Heart right ventricle (tissue), 16 donors: ENCODE measurements at regions not wholly inside any gene's neighbourhood (a gene's known extent, or its start where the extent isn't known, plus 50 kb on each side); places are given as distances from the start of the nearest gene placed in this dataset.

ENCODE experiments used
- ATAC-seq, 8 donors: fragments of 200-7000 bp; cut with Tn5 transposase; one replicate each; pipeline ENCODE4 v1.9.1; 2020; ENCODE audit warnings: mild to moderate bottlenecking in 8 of 8, moderate library complexity in 8 of 8, moderate number of reproducible peaks in 1 of 8
- DNase-seq, 2 donors: peaks; one replicate each; pipeline ENCODE4 v3.0.0-alpha.2; 2020
- H3K27ac ChIP-seq, 10 donors: fragments of 200-600 bp; sonication (generic) in 2 of 10; one replicate each; pipeline versions ENCODE4 v1.5.0 to v1.8.0; 2020 to 2022; ENCODE audit warnings: mild to moderate bottlenecking in 3 of 10
- H3K27me3 ChIP-seq, 7 donors: fragments of 200-600 bp; one replicate each; pipeline ENCODE4 v1.8.0; 2021 to 2022; ENCODE audit warnings: mild to moderate bottlenecking in 2 of 7
- H3K36me3 ChIP-seq, 9 donors: fragments of 200-600 bp; sonication (generic) in 1 of 9; one replicate each; pipeline versions ENCODE4 v1.5.0 to v1.8.0; 2020 to 2022; ENCODE audit warnings: mild to moderate bottlenecking in 2 of 9
- H3K4me1 ChIP-seq, 9 donors: fragments of 200-600 bp; sonication (generic) in 1 of 9; one replicate each; pipeline versions ENCODE4 v1.5.0 to v1.8.0; 2020 to 2022; ENCODE audit warnings: mild to moderate bottlenecking in 4 of 9
- H3K4me3 ChIP-seq, 10 donors: fragments of 200-600 bp; sonication (generic) in 2 of 10; one replicate each; pipeline versions ENCODE4 v1.5.0 to v1.8.0; 2020 to 2022; ENCODE audit warnings: mild to moderate bottlenecking in 7 of 10, moderate library complexity in 2 of 10
- H3K9me3 ChIP-seq, 11 donors: fragments of 200-600 bp in 10 of 11; sonication (generic) in 2 of 11; one replicate each; pipeline versions ENCODE4 v1.5.0 to v1.8.0; 2013 to 2022; ENCODE audit warnings: mild to moderate bottlenecking in 2 of 11, control low read depth in 1 of 11, moderate library complexity in 1 of 11
- WGBS, 2 donors: extraction: QIAGEN DNeasy Blood & Tissue Kit; methylation state at CpG; one replicate each; pipeline ENCODE4 v1.1.7; 2013; ENCODE audit warnings: inconsistent platforms in 1 of 2; 5-methylcytosine and 5-hydroxymethylcytosine counted together
- intact Hi-C, 10 donors: fragments of 100-400 bp; cut with DNase I; formaldehyde crosslinking; loops; one replicate each; pipeline versions ENCODE4 v1.11.1 to v1.14.2; 2022
- TF ChIP-seq, protein P1 (sequence below), 9 donors: fragments of 200-600 bp; sonication (generic) in 2 of 9; IDR thresholded peaks; one replicate each; pipeline versions ENCODE4 v1.5.0 to v1.8.0; 2021 to 2022; ENCODE audit warnings: antibody characterized with exemption in 9 of 9, mild to moderate bottlenecking in 5 of 9, moderate library complexity in 1 of 9
- donor health status: Arrhythmogenic right ventricular cardiomyopathy.
- donor health status: ischemic (EF 13 %, LVEDD 7.1; RV severe dilation, severe dysfunction).
- donor health status: healthy with polysubstance abuse.
- donor health status: DM: no; HTN: yes; CAD: no.
- donor health status: DM: no; HTN: no; CAD: no.
- donor health status: ischemic (EF 25% LVEDD 6.9; RV normal size, moderate dysfunction).
- donor health status: ischemic (EF 25% LVEDD 5.7; RV mildly dilated, moderate dysfunction).
- donor health status: healthy.
- donor health status: DM: yes; HTN: yes; CAD: no.
- donor health status: Ischemic cardiomyopathy.
- donor health status: ischemic (EF 35%, LVEDD 5.7; RV mildly dilated, moderate dysfunction).
- donor health status: nonischemic (EF 11% LVEDD 7.7; RV severe dilation, severe dysfunction).
- donor health status: DM: yes; HTN: yes; CAD: no.
- donor health status: PGD.
- donor health status: ischemic (EF 29% LVEDD 5.4; RV normal size, mild dysfunction).
- donor health status: nonischemic (EF 23%, LVEDD 6.1; RV moderate dilation, normal function).

DNA sequence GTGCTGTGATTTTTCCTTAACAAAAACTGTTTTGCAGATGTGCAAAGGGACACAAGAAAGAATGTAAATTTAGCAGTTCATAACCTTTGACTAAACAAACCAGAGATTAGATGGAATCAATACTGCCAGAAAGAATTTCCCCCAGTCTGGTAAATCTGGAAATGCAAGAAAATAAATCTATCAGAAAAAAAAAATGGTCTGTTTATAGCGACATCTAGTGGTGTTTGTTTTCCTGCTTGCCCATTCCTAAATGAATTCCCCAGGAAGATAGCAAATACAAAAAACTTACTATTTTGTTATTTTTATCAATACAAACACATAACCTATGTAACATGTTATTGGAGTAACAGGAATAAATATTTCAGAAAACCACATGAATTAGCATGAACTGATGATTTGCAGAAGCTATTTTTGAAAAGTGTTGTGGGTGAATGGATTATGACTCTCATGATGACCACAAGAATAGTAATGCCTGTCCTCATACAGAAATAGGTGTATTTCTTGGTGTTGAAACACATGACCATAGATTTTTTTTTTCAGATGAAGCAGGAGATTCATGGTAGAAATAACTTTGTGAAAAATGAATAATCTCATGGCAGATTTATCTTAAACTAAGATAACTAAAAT is 1703.8 kb downstream of the MAT2B start:
- Histone ChIP-seq H3K27me3 (peaks cover 0 to 5% (median 0%) of the 10 kb centered on the region in 7 donors), H3K36me3 (no peaks in the 10 kb centered on the region), H3K9me3 (no peaks in the 10 kb centered on the region), H3K4me1 (no peaks in the 10 kb centered on the region), H3K4me3 (no peak overlapping the region), H3K27ac (no peak overlapping the region)
- WGBS, 2 donors: 0% methylated on average over 1 of the region's 1 CpG
- intact Hi-C loops: loop anchor here in 7 of 10 donors (5.0 to 10.0 kb wide), 4 partner anchors 1194 to 1644 kb away; no protein-coding TSS in a partner anchor
- ATAC-seq: no peak
- TF ChIP-seq, protein P1, sequence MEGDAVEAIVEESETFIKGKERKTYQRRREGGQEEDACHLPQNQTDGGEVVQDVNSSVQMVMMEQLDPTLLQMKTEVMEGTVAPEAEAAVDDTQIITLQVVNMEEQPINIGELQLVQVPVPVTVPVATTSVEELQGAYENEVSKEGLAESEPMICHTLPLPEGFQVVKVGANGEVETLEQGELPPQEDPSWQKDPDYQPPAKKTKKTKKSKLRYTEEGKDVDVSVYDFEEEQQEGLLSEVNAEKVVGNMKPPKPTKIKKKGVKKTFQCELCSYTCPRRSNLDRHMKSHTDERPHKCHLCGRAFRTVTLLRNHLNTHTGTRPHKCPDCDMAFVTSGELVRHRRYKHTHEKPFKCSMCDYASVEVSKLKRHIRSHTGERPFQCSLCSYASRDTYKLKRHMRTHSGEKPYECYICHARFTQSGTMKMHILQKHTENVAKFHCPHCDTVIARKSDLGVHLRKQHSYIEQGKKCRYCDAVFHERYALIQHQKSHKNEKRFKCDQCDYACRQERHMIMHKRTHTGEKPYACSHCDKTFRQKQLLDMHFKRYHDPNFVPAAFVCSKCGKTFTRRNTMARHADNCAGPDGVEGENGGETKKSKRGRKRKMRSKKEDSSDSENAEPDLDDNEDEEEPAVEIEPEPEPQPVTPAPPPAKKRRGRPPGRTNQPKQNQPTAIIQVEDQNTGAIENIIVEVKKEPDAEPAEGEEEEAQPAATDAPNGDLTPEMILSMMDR (IDR thresholded peaks at IDR 0.05): peak in 7 of 9 donors; percentile 57 to 72 (median 65)
- no peak for DNase-seq

DNA sequence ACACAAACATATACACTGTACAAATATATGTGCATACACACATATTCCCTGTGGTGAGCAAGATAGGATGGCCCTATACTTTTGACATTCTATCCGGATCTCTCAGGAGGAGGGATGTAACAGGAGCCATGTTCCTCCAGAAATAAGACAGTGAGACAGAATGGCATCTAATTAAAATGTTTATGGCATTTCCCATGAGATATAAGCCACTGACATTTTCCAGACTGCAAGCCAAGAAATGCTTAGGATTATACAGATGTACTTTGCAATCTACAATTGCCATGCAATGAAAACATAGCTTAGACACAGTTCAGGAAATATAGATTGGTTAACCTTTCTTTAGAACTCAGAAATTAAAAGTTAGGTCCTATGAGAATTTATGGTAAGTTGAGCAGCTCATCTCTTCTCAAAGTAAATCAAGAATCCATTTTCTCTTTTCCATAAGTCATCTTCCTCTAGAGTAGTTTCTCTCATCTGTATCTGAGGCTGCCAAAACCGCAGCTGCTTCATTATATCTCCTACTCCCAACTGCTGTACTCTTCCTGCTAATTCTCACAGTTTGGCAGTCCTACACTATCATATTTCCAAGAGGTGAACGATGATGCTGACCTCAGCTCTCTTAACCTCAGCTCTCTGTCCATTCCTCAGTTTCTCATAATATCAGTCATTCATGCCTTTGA is 1719.1 kb downstream of the MAT2B start:
- intact Hi-C loops: no loop called here
- TF ChIP-seq, protein P1 (IDR thresholded peaks at IDR 0.05): no peak
- H3K27ac ChIP-seq: no peak overlapping the region
- no peak overlapping the region for H3K4me3 ChIP-seq
- no peaks in the 10 kb centered on the region for H3K9me3 ChIP-seq
- no peaks in the 10 kb centered on the region for H3K36me3 ChIP-seq
- no peak for DNase-seq
- 30 to 35% methylated on average over 3 of the region's 3 CpGs for WGBS, 2 donors
- no peaks in the 10 kb centered on the region for H3K27me3 ChIP-seq
- ATAC-seq: no peak
- H3K4me1 ChIP-seq: no peaks in the 10 kb centered on the region

DNA sequence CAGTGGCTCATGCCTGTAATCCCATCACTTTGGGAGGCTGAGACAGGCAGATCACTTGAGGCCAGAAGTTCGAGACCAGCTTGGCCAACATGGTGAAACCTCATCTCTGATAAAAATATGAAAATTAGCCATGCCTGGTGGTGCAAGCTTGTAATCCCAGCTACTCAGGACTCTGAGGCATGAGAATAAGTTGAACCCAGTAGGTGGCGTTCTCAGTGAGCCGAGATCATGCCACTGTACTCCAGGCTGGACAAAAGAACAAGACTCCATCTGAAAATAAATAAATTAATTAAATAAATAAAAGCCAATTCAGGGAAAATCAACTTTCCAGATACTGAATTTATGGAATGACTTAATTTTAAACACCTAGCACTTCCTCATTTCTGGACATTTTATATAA is 1722.1 kb downstream of the MAT2B start:
- Histone ChIP-seq H3K36me3 (no peaks in the 10 kb centered on the region), H3K27ac (no peak overlapping the region), H3K4me1 (no peaks in the 10 kb centered on the region), H3K4me3 (no peak overlapping the region), H3K27me3 (no peaks in the 10 kb centered on the region), H3K9me3 (no peaks in the 10 kb centered on the region)
- DNase-seq (no peak), ATAC-seq (no peak)
- TF ChIP-seq, protein P1 (IDR thresholded peaks at IDR 0.05): no peak
- intact Hi-C loops: no loop called here
- 86 to 89% methylated on average over 3 of the region's 3 CpGs for whole genome bisulfite sequencing, 2 donors

DNA sequence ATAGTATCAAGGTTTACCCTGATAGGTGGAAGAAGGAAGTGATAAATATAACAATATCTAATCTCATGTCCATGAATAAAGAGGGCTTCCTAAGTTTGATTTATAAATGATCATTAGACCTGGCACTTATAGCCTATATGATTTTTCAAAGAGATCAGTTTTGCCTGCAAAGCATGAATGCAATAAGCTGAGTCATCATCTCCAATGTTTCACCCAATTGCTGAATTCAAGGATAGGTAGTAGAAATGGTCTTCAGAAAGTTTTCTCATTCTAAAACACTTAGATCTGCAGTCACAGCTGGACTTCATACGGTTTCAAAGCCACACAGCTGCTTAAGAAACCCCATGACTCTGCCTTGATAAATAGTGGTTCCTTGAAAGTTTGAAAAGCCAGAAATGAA is 1722.8 kb downstream of the MAT2B start:
- Histone ChIP-seq H3K36me3 (no peaks in the 10 kb centered on the region), H3K27me3 (no peaks in the 10 kb centered on the region), H3K9me3 (no peaks in the 10 kb centered on the region), H3K4me1 (no peaks in the 10 kb centered on the region), H3K27ac (no peak overlapping the region), H3K4me3 (no peak overlapping the region)
- TF ChIP-seq, protein P1 (IDR thresholded peaks at IDR 0.05): no peak
- intact Hi-C loops: no loop called here
- ATAC-seq (no peak), DNase-seq (no peak)
- 61 to 74% methylated on average over 1 of the region's 1 CpG for WGBS, 2 donors
